ENCODE measurements at regions not wholly inside any gene's neighbourhood (a gene's known extent, or its start where the extent isn't known, plus 50 kb on each side); places are given as distances from the start of the nearest gene placed in this dataset.
"Not testable (repeated sequence)": the region's sequence is repeated elsewhere in the genome, so short reads cannot be mapped to it uniquely, and the experiment has no call there.

GRCh38 chr1:222066539-222066938 lies 324.6 kb upstream of the DUSP10 start:
- DNase-seq (ENCODE audit: low read depth): no peak

- no peak for DNase-seq (ENCODE audit: low read depth)
Observed at GRCh38 chr1:222065234-222065633, 323.3 kb upstream of the DUSP10 start.

- peak; percentile 85 for DNase-seq (ENCODE audit: low read depth)
Observed at GRCh38 chr1:222064388-222065211, 322.7 kb upstream of the DUSP10 start.

GRCh38 chr1:222062640-222063039 lies 320.8 kb upstream of the DUSP10 start:
- DNase-seq (ENCODE audit: low read depth): no peak

GRCh38 chr1:222061711-222062359 lies 319.9 kb upstream of the DUSP10 start:
- DNase-seq (ENCODE audit: low read depth): no peak

- DNase-seq (ENCODE audit: low read depth): no peak
Observed at GRCh38 chr1:222060210-222060916, 318.5 kb upstream of the DUSP10 start.

- no peak for DNase-seq (ENCODE audit: low read depth)
Observed at GRCh38 chr1:222058249-222058648, 316.4 kb upstream of the DUSP10 start.

- no peak for DNase-seq (ENCODE audit: low read depth)
Observed at GRCh38 chr1:222057162-222057561, 315.3 kb upstream of the DUSP10 start.

- DNase-seq (ENCODE audit: low read depth): no peak
Observed at GRCh38 chr1:222054416-222054815, 312.5 kb upstream of the DUSP10 start.

- DNase-seq (ENCODE audit: low read depth): no peak
Observed at GRCh38 chr1:222053790-222054294, 312.0 kb upstream of the DUSP10 start.

- DNase-seq (ENCODE audit: low read depth): not testable (repeated sequence)
Observed at GRCh38 chr1:222051311-222051710, 309.4 kb upstream of the DUSP10 start.

GRCh38 chr1:222049661-222050060 lies 307.8 kb upstream of the DUSP10 start:
- DNase-seq (ENCODE audit: low read depth): not testable (repeated sequence)

- DNase-seq (ENCODE audit: low read depth): no peak
Observed at GRCh38 chr1:222049176-222049575, 307.3 kb upstream of the DUSP10 start.

- DNase-seq (ENCODE audit: low read depth): peak; percentile 81
Observed at GRCh38 chr1:222048094-222048595, 306.3 kb upstream of the DUSP10 start.

- DNase-seq (ENCODE audit: low read depth): no peak
Observed at GRCh38 chr1:222047366-222047765, 305.5 kb upstream of the DUSP10 start.

GRCh38 chr1:222046684-222047263 lies 304.9 kb upstream of the DUSP10 start:
- no peak for DNase-seq (ENCODE audit: low read depth)

- no peak for DNase-seq (ENCODE audit: low read depth)
Observed at GRCh38 chr1:222045786-222046185, 303.9 kb upstream of the DUSP10 start.

GRCh38 chr1:222045236-222045635 lies 303.3 kb upstream of the DUSP10 start:
- DNase-seq (ENCODE audit: low read depth): no peak

GRCh38 chr1:222043444-222044292 lies 301.8 kb upstream of the DUSP10 start:
- DNase-seq (ENCODE audit: low read depth): peak; percentile 39

GRCh38 chr1:222042120-222042519 lies 300.2 kb upstream of the DUSP10 start:
- DNase-seq (ENCODE audit: low read depth): no peak

- no peak for DNase-seq (ENCODE audit: low read depth)
Observed at GRCh38 chr1:222040955-222041354, 299.1 kb upstream of the DUSP10 start.
